ENCODE measurements at regions not wholly inside any gene's neighbourhood (a gene's known extent, or its start where the extent isn't known, plus 50 kb on each side); places are given as distances from the start of the nearest gene placed in this dataset.

- TF ChIP-seq FOXP2 (optimal IDR thresholded peaks at IDR 0.05; ENCODE audit: borderline replicate concordance, extremely low read depth, extremely low read length, insufficient read depth): no peak
- TF ChIP-seq SIN3A (IDR thresholded peaks at IDR 0.05; ENCODE audit: borderline replicate concordance, insufficient read depth, low read length): no peak
- TF ChIP-seq TAF1 (IDR thresholded peaks at IDR 0.05; ENCODE audit: borderline replicate concordance, insufficient read depth, low read length): no peak
- TF ChIP-seq POLR2AphosphoS5 (IDR thresholded peaks at IDR 0.05; ENCODE audit: low read depth, low read length): no peak
- TF ChIP-seq REST (IDR thresholded peaks at IDR 0.05; ENCODE audit: insufficient read depth in 1 of 2, low read depth in 2 of 2, low read length in 2 of 2): no peak
Measured at GRCh38 chr7:18293759-18294158, 201.8 kb upstream of the HDAC9 start.

- TF ChIP-seq TAF1 (IDR thresholded peaks at IDR 0.05; ENCODE audit: borderline replicate concordance, insufficient read depth, low read length): no peak
- no peak for TF ChIP-seq SIN3A (IDR thresholded peaks at IDR 0.05; ENCODE audit: borderline replicate concordance, insufficient read depth, low read length)
- no peak for TF ChIP-seq POLR2AphosphoS5 (IDR thresholded peaks at IDR 0.05; ENCODE audit: low read depth, low read length)
- TF ChIP-seq FOXP2 (optimal IDR thresholded peaks at IDR 0.05; ENCODE audit: borderline replicate concordance, extremely low read depth, extremely low read length, insufficient read depth): no peak
- no peak for TF ChIP-seq REST (IDR thresholded peaks at IDR 0.05; ENCODE audit: insufficient read depth in 1 of 2, low read depth in 2 of 2, low read length in 2 of 2)
Measured at GRCh38 chr7:18294411-18294810, 201.1 kb upstream of the HDAC9 start.

- no peak for TF ChIP-seq TAF1 (IDR thresholded peaks at IDR 0.05; ENCODE audit: borderline replicate concordance, insufficient read depth, low read length)
- TF ChIP-seq REST (IDR thresholded peaks at IDR 0.05; ENCODE audit: insufficient read depth in 1 of 2, low read depth in 2 of 2, low read length in 2 of 2): no peak
- TF ChIP-seq SIN3A (IDR thresholded peaks at IDR 0.05; ENCODE audit: borderline replicate concordance, insufficient read depth, low read length): no peak
- TF ChIP-seq POLR2AphosphoS5 (IDR thresholded peaks at IDR 0.05; ENCODE audit: low read depth, low read length): no peak
- TF ChIP-seq FOXP2 (optimal IDR thresholded peaks at IDR 0.05; ENCODE audit: borderline replicate concordance, extremely low read depth, extremely low read length, insufficient read depth): no peak
Measured at GRCh38 chr7:18295781-18296423, 199.6 kb upstream of the HDAC9 start.

- no peak for TF ChIP-seq TAF1 (IDR thresholded peaks at IDR 0.05; ENCODE audit: borderline replicate concordance, insufficient read depth, low read length)
- TF ChIP-seq POLR2AphosphoS5 (IDR thresholded peaks at IDR 0.05; ENCODE audit: low read depth, low read length): no peak
- no peak for TF ChIP-seq FOXP2 (optimal IDR thresholded peaks at IDR 0.05; ENCODE audit: borderline replicate concordance, extremely low read depth, extremely low read length, insufficient read depth)
- no peak for TF ChIP-seq REST (IDR thresholded peaks at IDR 0.05; ENCODE audit: insufficient read depth in 1 of 2, low read depth in 2 of 2, low read length in 2 of 2)
- no peak for TF ChIP-seq SIN3A (IDR thresholded peaks at IDR 0.05; ENCODE audit: borderline replicate concordance, insufficient read depth, low read length)
Measured at GRCh38 chr7:18302097-18302496, 193.5 kb upstream of the HDAC9 start.

Measured in PFSK-1 (cell line).